Tongue (tissue), 1 donor: ENCODE measurements at regions not wholly inside any gene's neighbourhood (a gene's known extent, or its start where the extent isn't known, plus 50 kb on each side); places are given as distances from the start of the nearest gene placed in this dataset.

Experiments
- DNase-seq: peaks from one replicate; pipeline ENCODE4 v3.0.0-alpha.2; 2015

- no peak for DNase-seq
Observed at GRCh38 chr22:35008213-35008612, 57.7 kb upstream of the ISX start.

GRCh38 chr22:35010543-35010942, 55.4 kb upstream of the ISX start:
- DNase-seq = no peak

GRCh38 chr22:35014812-35015211, 51.1 kb upstream of the ISX start:
- no peak for DNase-seq
